ENCODE measurements at regions not wholly inside any gene's neighbourhood (a gene's known extent, or its start where the extent isn't known, plus 50 kb on each side); places are given as distances from the start of the nearest gene placed in this dataset.

GRCh38 chr12:115085594-115085993, 401.6 kb upstream of the TBX3 start:
- H3K79me2 ChIP-seq (ENCODE audit: insufficient read depth, low read length): no peaks in the 10 kb centered on the region
- no peaks in the 10 kb centered on the region for H3K9me2 ChIP-seq (replicated peaks; ENCODE audit: low read depth, low read length)

GRCh38 chr12:115079760-115080159, 395.8 kb upstream of the TBX3 start:
- Histone ChIP-seq H4K20me1 (ENCODE audit: insufficient read depth, low read length, poor library complexity, severe bottlenecking) (no peaks in the 10 kb centered on the region), H3K4me3 (ENCODE audit: low read length, poor library complexity, severe bottlenecking) (no peak overlapping the region), H3K36me3 (ENCODE audit: insufficient read depth, low read length) (no peaks in the 10 kb centered on the region), H3K9me2 (replicated peaks; ENCODE audit: low read depth, low read length) (no peaks in the 10 kb centered on the region), H2AFZ (ENCODE audit: low read length) (no peak overlapping the region), H3K9me3 (ENCODE audit: insufficient read depth, low read depth, low read length) (no peaks in the 10 kb centered on the region), H3K9ac (ENCODE audit: low read depth, low read length, poor library complexity, severe bottlenecking) (no peak overlapping the region), H3K27me3 (ENCODE audit: insufficient read depth, low read length, poor library complexity, severe bottlenecking) (no peaks in the 10 kb centered on the region), H3K4me1 (ENCODE audit: insufficient read depth, low read length, poor library complexity, severe bottlenecking) (no peaks in the 10 kb centered on the region), H3K4me2 (ENCODE audit: low read depth, low read length, poor library complexity, severe bottlenecking) (no peak overlapping the region), H3F3A (ENCODE audit: low read depth) (no peaks in the 10 kb centered on the region), H3K79me2 (ENCODE audit: insufficient read depth, low read length) (no peaks in the 10 kb centered on the region)
- no peak for TF ChIP-seq EZH2phosphoT487 (IDR thresholded peaks at IDR 0.05; ENCODE audit: borderline replicate concordance)
- no peak for TF ChIP-seq CTCF (conservative IDR thresholded peaks at IDR 0.05; ENCODE audit: low read length)

More at GRCh38 chr12:115085594-115085993, 401.6 kb upstream of the TBX3 start:
- no peaks in the 10 kb centered on the region for H3K27me3 ChIP-seq (ENCODE audit: insufficient read depth, low read length, poor library complexity, severe bottlenecking)
- H3K36me3 ChIP-seq (ENCODE audit: insufficient read depth, low read length): no peaks in the 10 kb centered on the region
- no peaks in the 10 kb centered on the region for H4K20me1 ChIP-seq (ENCODE audit: insufficient read depth, low read length, poor library complexity, severe bottlenecking)
- H3F3A ChIP-seq (ENCODE audit: low read depth): no peaks in the 10 kb centered on the region
- H2AFZ ChIP-seq (ENCODE audit: low read length): no peak overlapping the region
- no peak overlapping the region for H3K9ac ChIP-seq (ENCODE audit: low read depth, low read length, poor library complexity, severe bottlenecking)
- TF ChIP-seq EZH2phosphoT487 (IDR thresholded peaks at IDR 0.05; ENCODE audit: borderline replicate concordance) (no peak), CTCF (conservative IDR thresholded peaks at IDR 0.05; ENCODE audit: low read length) (no peak)
- no peaks in the 10 kb centered on the region for H3K4me1 ChIP-seq (ENCODE audit: insufficient read depth, low read length, poor library complexity, severe bottlenecking)
- no peak overlapping the region for H3K4me2 ChIP-seq (ENCODE audit: low read depth, low read length, poor library complexity, severe bottlenecking)
- no peaks in the 10 kb centered on the region for H3K9me3 ChIP-seq (ENCODE audit: insufficient read depth, low read depth, low read length)
- H3K4me3 ChIP-seq (ENCODE audit: low read length, poor library complexity, severe bottlenecking): no peak overlapping the region

DNA sequence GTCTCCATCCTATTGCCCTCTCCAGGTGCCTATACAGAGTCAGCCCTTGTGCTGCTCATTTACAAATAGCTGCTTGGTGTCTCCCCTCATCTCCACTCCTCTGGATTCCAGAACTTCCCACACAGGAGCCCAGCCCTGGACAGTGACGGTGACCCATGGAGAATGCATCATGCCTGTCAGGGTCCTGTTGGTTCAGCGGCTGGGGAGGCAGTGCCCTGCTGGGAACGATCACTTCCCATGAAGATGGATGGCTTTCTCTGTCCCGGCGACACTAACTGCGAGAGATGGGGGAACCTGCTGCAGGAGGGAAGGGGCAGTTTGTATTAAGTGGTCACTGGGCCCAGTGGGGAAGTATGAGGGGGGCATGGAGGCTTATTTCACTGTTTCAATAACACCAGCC, 395.0 kb upstream of the TBX3 start:
- Histone ChIP-seq H3K9me2 (replicated peaks; ENCODE audit: low read depth, low read length) (no peaks in the 10 kb centered on the region), H3K9ac (ENCODE audit: low read depth, low read length, poor library complexity, severe bottlenecking) (no peak overlapping the region), H3K36me3 (ENCODE audit: insufficient read depth, low read length) (no peaks in the 10 kb centered on the region), H2AFZ (ENCODE audit: low read length) (no peak overlapping the region), H3K4me1 (ENCODE audit: insufficient read depth, low read length, poor library complexity, severe bottlenecking) (no peaks in the 10 kb centered on the region), H3K4me3 (ENCODE audit: low read length, poor library complexity, severe bottlenecking) (no peak overlapping the region), H3K27me3 (ENCODE audit: insufficient read depth, low read length, poor library complexity, severe bottlenecking) (no peaks in the 10 kb centered on the region), H3F3A (ENCODE audit: low read depth) (no peaks in the 10 kb centered on the region), H3K9me3 (ENCODE audit: insufficient read depth, low read depth, low read length) (no peaks in the 10 kb centered on the region), H3K79me2 (ENCODE audit: insufficient read depth, low read length) (no peaks in the 10 kb centered on the region), H4K20me1 (ENCODE audit: insufficient read depth, low read length, poor library complexity, severe bottlenecking) (no peaks in the 10 kb centered on the region), H3K4me2 (ENCODE audit: low read depth, low read length, poor library complexity, severe bottlenecking) (no peak overlapping the region)
- TF ChIP-seq CTCF (conservative IDR thresholded peaks at IDR 0.05; ENCODE audit: low read length) (no peak), EZH2phosphoT487 (IDR thresholded peaks at IDR 0.05; ENCODE audit: borderline replicate concordance) (no peak)

Data from Loucy (cell line).